GM18909 (cell line): ENCODE measurements at regions not wholly inside any gene's neighbourhood (a gene's known extent, or its start where the extent isn't known, plus 50 kb on each side); places are given as distances from the start of the nearest gene placed in this dataset.
"Not testable (repeated sequence)": the region's sequence is repeated elsewhere in the genome, so short reads cannot be mapped to it uniquely, and the experiment has no call there.

Experiments used
- ATAC-seq: cut with Tn5 transposase; IDR thresholded peaks from one replicate; pipeline ENCODE4 v1.9.1; 2021; ENCODE audit warnings: mild to moderate bottlenecking; ENCODE audit not compliant: unreplicated experiment, poor library complexity

DNA sequence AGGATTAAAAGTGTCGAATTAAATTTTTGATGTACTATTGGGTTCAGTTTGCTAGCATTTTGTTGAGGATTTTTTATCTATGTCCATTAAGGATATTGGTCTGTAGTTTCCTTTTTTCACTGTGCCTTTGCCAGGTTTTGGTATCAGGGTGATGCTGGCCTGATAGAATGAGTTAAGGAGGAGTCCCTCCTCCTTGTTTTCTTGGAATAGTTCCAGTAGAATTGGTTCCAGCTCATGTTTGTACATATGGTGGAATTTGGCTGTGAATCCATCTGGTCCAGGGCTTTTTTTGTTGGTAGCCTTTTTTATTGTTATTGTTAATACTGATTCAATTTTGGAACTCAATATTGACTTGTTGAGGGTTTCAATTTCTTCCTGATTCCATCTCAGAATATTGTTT is 141.8 kb downstream of the SIM1 start:
- no peak for ATAC-seq

DNA sequence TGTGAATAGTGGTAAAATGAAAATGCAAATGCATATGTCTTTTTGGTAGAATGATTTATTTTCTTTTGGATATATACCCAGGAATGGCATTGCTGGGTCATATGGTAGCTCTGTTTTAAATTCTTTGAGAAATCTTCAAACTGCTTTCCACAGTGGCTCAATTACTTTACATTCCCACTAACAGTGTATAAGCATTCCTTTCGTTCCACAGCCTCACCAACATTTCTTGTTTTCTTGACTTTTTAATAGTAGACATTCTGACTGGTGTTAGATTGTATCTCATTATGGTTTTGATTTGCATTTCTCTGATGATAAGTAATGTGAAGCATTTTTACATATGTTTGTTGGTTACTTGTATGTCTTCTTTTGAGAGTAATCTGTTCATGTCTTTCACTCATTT is 144.0 kb downstream of the SIM1 start:
- ATAC-seq = no peak

DNA sequence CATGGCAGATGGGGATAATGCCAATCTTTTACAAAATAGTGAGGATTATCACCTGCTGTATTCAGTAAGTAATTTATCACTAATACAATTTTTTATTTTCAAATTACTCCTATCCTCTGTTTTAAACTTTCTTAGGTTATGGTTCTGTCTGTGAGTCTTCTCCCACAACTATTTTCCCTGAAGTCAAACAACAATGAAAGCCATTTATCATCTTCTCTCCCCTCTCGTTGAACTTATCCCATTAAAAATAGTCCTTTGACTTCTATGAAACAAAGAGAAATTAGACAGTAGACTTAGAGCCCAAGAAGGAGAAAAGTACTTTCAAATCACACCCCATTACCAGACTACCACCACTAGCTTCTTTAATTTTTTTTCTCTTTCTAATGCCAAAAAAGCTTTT is 147.7 kb downstream of the SIM1 start:
- ATAC-seq = no peak

DNA sequence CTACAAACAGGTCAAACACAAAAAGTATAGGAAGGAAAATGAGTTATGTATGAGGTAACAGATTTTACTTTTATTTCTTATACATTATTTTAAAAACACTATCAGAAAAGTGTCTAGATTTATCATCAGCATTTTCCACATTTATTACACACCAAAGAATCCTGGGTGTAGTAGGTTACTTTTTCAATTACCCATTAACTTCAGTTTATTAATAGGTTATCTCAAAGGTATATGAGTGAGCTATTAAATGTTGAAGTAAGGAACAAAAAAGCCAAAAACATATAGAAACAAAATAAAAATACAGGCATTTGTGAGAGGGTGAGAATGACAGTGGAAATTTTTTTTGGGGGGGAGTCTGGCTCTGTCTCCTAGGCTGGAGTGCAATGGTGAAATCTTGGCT is 150.5 kb downstream of the SIM1 start:
- ATAC-seq = no peak

DNA sequence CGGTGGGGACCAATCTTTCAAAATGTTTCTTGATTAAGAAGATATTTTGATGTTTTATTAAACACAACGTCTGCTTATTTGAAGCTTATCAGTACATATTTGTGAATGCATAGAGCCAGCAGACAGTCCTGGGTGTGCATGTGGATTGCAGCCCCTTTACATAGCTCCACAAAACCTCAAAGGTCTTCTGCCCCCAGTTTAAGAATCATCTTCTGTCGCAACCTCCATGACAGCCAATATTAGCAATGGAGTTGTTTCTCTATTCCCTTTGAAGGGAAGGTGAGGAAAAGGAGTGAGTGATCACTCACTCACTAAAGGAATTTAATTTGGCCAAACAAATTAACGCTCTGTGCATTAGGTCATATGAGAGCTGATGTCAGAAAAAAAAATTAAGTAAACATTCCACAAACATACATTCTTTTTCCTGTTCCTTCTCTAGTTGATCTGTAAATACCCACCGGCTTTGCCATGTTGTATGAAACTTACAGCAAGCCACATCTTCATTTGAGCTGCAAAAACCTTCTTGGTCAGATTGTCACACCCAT is 152.9 kb downstream of the SIM1 start:
- no peak for ATAC-seq

DNA sequence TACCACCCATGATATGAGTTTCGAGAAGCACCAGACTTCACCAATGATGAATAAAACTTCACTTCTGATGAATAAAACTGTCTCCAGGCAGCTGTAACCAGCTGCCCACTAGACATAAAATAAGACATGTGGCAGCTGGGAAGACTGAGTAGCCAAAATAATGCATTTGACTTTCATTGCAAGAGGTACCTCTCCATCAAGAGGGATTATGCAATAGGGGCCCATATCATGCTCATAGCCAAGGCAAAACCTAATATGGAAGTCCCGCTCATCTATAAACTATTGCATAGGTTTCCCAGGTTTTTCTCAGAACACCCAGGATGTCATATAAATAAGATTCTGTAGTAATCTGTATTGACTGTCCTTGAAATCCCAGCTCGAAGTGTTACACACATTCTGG is 155.5 kb downstream of the SIM1 start:
- ATAC-seq = no peak

DNA sequence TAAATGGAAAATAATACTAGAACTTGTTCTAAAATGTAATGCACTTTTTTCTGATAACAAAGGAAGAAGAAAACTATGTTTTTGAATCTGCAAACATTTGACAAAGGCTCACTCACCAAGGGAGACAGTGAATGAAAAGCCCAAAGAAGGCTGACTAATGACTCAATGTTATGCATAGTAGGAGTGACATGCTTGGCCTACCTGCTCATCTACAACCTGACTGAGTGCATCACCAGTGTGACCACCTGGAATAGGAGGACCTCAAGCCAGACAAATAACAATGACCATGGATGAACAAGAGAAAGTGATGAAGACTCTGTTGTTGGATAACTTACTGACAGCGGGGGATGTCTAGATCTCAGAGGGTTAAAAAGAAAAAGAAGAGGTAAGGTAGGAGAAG is 157.2 kb downstream of the SIM1 start:
- ATAC-seq = no peak

DNA sequence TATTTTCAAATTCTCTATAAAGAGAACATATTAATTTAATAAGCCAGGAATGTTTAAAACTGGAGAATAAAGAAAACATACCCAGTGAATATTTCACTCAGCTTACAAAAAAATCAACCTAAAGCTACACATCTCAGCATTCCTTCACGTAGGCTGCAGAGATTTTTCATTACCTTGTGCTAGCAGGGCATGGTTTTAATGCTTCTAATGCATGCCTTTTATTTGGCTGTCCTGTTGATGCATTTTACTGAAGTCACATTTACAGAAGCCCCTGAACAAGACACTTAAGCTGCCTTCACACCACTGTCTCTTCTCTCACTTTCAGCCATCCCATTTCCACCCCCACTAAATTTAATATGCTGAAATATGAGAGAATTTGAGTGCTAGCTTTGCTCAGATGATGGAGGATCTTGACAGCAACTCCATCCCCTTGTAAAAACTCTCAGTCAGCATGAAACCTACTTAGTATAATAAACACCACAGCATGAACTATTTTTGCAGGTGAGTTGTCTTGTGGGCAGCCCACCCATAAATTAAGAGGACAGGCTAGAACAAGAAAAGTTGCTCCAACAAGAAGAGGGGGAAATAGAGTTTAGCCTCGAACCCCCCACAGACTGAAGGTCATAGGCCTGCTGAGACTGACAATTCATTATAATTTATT is 159.4 kb downstream of the SIM1 start:
- ATAC-seq = no peak

DNA sequence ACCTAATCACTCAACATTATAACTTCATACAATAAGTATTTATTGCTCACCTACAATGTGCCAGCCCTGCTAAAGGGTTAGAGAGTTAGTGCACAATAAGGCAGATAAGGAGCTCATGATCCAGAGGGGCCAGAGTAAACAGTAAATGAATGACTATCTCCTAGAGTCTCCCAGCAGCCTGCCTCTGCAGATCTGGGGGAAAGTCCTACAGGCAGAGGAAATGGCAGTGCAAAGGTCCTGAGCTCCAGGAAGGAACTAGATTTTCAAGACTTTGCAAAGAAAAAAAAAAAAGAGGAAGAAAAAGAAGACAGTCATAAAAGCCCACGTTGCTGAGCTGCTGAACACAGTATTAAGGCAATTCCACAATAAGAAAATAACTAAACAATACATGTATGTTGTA is 160.1 kb downstream of the SIM1 start:
- ATAC-seq = no peak

DNA sequence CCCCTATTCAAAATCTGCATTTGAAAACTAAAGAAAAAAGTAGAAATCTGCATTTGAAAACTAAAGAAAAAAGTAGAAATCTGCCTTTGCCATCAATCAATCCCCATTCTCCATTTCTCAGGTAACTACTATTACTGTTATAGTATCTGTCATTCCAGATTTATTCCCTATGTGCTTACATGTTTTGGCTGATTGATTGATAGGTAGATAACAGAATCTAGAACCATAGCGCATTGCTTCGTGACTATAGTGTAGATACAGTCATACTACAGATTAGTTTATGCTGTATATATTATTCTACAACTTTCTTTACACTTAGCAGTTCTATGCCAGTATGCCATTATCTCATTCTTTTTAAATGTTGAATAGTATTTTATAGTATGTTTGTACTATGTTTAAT is 163.0 kb downstream of the SIM1 start:
- ATAC-seq = no peak

DNA sequence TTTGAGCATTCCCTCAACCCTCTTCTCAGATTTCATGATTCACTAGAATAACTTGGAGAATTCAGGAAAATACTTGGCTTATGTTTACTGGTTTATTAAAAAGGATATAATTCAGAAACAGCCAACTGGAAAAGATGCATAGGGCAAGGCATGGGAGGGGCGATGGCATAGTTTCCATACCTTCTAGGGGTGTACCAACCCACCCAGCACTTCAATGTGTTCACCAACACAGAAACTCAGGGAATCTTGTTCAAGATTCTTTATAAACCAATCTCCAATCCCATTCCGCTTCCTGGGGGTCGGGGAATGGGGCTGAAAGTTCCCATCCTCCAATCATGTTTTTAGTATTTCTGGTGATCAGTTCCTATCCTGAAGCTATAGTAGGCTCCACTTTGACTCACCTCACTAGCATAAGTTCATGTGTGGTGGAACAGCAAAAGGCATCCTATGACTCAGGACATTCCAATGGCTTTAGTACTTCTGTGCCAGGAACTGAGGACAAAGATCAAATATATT is 164.4 kb downstream of the SIM1 start:
- no peak for ATAC-seq

DNA sequence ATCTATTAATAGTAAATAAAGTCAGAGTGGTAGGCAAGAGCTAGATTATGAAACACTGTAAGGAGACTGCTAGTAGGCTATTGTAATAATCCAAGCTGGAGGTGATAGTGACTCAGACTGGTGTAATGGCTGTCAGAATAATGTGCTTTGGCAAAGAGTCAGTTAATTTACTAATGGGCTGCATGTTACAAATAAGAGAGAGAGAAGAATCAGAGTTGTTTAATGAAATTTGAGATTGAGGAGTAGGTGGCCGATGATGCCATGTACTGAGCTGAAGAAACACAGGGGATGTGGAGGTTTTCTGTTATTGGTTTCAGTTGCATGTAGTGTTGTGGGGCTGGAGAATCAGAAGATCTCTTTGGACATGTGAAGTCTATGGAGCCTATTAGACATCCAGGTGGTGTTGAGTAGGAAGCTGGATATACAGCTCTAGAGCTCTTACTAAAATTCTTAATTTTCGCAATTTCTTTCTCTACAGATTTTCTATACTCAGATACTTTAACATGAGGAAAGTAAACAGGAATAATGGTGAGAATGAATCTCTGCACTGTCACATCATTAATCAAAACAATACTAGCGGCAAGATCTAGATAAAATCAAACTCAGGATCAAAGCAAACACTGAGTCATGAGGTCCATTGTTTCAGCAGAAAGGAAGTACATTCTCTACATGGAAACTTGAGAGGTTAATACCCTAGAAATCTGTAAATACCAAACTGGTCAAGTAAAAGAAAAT is 167.7 kb downstream of the SIM1 start:
- no peak for ATAC-seq

DNA sequence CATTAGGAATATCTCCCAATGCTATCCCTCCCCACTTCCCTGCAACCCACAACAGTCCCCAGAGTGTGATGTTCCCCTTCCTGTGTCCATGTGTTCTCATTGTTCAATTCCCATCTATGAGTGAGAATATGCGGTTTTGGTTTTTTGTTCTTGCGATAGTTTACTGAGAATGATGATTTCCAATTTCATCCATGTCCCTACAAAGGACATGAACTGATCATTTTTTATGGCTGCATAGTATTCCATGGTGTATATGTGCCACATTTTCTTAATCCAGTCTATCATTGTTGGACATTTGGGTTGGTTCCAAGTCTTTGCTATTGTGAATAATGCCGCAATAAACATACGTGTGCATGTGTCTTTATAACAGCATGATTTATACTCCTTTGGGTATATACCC is 169.5 kb downstream of the SIM1 start:
- not testable (repeated sequence) for ATAC-seq

DNA sequence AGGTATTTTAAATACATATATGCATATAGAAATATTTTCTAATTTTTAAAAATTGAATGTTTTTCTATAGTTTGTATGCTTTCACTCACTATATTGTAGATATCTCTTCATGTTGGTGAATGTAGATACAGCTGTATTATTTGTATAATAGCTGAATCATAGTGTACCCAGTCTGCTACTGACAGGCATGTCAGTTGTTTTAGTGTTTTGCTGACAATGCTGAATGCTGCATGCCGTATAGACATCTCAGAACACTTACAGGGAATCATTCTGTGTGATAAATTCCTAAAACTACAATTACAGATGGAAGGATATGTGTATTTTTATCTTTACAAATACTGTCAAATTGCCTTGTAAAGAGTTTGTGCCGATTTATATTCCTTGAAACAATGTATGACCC is 175.4 kb downstream of the SIM1 start:
- no peak for ATAC-seq

DNA sequence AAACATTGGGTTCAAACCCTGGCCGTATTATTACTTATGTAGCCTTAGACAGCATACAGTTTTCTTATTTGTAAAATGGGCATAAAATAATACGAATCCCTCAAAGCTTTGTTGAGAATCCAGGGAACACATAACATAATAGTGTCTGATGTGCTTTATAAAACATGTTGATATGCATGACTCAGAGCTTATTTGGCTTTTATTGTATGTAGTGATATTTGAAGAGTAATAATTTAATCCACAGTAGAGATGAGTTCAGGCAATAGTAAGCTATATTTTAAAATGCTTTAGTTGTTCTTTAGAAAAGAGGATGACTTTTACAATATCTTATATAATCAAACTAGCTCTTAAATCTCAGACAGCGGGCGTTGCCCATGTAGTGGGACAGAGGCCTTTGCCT is 176.4 kb downstream of the SIM1 start:
- no peak for ATAC-seq

DNA sequence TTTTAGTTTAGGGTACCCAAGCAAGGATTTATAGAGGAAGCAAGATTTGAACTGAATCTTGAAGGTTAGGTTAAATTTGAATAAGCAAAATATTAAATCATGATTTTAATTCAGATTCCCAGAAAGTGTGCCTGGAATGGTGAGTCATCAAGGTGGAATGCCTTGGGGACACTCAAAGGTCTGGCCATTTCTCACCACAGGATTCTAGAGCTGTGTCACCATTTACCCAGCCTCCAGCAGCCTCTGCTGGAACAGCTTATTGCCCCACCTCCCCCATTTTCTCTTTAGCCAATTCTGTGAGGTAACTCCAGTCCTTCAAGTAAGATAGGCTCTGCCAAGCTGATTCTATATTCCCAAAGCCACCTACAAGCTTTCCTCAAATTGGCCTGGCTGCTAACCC is 181.4 kb downstream of the SIM1 start:
- no peak for ATAC-seq

DNA sequence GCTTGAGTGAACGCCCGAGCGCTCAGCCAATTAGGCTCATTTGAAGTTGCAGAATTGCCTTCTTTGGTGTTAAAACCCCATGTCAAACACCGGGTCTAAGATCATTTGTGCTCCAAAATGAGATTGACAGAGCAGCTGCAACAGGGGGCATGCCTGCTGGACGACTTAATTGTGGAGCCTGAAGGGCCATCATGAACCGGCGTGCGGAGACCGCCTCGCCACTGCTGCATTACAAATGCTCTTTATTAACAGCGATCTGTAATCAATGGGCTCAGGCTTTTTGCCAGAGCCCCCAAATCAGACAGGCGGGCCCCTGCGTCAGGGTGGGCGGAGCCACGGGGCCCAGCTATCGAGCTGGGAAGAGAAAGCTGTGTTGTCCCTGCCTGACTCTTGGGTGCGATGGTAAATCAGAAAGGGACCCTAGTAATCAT is 183.2 kb downstream of the SIM1 start:
- ATAC-seq = no peak

DNA sequence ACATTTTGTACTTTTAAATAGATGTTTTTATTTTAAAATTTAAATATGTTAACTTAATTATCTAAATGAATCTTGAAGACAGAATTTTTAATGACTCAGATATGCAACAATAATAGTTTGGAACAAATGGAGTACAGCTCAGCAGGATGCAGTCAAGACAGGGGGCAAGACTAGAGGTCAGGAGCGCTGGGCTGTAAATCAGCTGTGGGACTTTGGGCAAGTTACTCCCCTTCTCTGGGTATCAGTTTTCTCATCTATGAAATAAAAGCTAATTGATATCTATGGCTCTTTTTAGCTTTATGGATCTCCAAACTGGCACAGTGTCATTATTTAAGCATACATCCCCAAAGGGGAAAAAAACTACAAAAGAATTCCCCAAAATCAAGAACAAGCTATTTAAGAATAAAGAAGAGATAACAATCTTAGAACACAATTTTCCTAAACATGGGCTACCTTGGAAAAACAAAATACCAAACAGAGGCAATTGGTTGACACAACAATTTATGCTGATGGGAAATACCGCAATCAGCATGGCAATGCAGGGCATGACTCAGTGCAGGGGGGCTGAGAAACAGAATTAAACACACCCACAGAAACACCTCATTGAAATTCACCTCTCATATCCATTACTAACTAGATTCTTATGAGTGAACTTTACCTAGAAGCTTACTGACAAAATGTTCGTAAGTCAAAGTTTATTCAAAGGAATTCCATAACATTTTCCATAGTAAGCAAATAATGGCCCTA is 188.2 kb downstream of the SIM1 start:
- no peak for ATAC-seq

DNA sequence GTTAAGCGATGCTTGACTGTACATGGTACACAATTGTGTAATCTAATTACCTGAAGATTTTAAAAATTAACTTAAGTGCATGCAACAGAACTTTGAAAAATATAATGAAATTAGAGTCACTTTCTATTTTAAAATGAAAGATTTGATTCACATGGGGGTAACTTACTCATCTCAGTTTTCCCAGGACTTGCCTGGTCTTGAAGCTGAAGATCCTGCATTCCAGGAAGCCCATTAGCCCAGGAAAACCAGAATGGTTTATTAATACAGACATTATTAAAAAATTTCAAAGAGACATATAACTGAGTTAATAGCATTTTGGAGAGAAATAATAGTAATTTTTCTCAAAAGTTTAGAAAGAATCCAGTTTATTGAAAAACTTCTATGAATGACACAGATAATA is 190.6 kb downstream of the SIM1 start:
- no peak for ATAC-seq

DNA sequence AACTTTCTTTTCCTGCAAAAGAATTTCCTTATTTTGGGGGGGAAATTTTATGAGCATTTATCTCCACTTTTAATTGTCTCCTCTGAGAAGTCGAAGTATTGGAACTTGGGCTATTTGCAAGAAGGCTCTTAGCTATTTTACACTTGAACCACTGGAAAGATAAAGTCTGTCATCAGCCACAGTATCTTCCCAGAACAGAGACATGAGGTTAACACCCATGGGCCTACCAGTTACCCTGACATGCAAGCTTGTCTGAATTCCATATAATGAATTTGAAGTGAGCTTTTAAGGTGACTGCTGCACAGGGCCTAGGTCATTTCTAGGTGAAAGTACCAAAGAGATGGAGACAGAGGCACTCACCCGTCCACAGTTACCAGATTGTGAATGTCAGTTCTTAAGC is 193.1 kb downstream of the SIM1 start:
- ATAC-seq = no peak

DNA sequence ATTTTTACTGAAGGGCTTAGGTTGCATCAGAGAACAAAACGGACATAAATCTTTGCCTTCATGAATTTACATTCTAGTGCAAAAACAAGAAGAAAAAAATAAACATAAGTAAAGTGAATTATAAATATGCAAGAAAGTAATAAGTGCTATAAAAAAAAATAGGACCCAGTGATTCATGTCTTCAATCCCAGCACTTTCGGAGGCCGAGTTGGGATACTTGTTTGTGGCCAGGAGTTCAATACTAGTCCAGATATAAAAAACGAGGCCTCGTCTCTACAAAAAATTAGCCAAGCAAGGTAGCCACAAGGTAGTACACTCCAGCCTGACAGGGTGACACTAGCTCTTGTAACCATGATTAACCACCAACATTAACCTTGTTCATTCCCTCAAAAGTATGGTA is 193.5 kb downstream of the SIM1 start:
- no peak for ATAC-seq
